ENCODE measurements at regions not wholly inside any gene's neighbourhood (a gene's known extent, or its start where the extent isn't known, plus 50 kb on each side); places are given as distances from the start of the nearest gene placed in this dataset.
"Not testable (repeated sequence)": the region's sequence is repeated elsewhere in the genome, so short reads cannot be mapped to it uniquely, and the experiment has no call there.

DNA sequence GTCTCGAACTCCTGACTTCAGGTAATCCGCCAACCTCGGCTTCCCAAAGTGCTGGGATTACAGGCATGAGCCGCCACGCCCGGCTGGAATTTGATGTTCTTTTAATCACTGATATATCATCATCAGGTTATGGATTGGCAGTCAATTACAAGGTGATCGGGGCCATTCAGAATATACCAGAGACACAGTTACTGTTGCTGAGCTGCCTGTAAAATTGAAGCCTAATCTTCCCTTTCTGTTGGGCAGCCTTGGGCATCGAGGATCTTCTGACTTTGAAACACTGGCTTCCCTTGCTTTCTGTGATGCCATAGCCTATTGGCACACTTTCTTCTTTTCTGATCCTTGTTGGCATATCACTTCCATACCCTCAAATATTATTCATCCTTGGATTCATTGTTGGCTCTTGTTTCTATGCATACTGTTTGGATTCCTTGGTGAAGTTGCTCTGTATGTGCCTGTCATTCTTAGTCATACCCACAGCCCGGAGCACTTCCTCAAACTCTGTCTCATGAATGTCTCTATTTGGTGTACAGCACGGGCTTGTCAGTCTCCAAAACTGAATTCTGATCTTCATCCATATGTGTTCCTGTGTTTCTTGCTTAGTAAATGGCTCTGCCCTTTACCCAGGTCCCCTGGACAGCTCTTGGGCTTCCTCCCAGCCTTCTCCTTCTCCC is 85.6 kb upstream of the CRYM start:
- not testable (repeated sequence) for DNase-seq (ENCODE audit: low spot score)

DNA sequence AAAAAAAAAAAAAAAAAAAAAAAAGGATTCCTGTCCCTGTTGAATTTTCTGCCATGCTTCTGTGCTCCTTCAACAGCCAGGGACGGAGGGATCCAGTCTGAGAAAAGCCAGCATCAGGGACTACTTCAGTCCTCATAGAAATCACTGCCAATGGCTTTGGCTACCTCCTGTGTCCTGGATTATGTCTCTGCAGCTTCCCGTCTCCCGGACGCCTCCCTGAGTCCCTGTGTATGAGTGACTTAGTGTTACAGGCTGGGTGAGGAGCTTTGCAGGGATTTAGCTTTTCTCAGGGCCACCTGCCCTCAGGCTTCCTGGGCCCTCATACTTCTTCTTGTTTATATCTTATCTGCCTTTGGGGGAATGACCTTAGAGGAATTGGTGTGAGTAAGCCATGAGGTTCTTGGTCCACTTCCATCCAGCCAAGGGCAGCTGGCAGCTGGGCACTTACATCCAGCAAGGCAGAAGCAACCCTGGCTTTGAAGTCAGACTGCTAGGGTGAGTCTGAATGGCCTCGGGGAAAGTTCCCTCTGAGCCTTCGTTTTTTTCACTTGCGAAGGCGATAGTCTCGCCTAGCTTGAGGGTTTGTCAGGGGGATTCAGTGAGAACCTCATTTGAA is 83.6 kb upstream of the CRYM start:
- peak; percentile 16 for DNase-seq (ENCODE audit: low spot score)

DNA sequence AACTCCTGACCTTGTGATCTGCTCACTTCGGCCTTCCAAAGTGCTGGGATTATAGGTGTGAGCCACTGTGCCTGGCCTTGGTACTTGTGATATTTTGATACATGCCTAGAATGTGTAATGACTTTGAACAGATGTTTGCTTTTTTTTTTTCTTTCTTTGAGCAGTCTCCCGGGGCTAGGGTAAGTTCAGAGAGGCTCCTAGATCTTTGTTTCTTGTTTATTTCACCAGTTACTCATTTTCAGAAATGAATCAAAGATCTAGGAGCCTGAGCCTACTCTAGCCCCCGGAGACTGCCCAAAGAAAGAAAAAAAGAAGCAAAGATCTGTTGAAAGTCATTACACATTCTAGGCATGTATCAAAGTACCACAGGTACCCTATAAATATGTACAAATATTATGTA is 83.0 kb upstream of the CRYM start:
- DNase-seq (ENCODE audit: low spot score) = not testable (repeated sequence)

DNA sequence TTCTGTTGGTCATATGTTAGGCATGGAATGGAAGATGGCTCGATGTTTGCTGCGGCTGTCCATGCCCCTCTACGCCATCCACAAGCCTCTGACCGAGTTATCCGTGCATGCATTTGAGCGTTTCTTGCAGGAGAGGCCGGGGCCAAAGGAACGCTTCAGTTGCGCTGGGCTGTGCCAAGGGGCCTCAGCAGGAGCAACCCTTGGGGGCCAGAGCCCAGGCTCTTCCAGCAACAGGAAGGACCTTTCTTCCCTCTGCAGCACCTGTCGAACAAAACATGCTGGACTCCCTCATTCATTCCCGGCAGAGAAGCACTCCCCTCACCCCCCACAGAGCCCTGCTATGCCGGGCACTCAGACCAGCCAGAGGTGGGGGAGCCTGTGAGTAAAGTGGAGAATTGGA is 81.4 kb upstream of the CRYM start:
- DNase-seq (ENCODE audit: low spot score) = not testable (repeated sequence)

DNA sequence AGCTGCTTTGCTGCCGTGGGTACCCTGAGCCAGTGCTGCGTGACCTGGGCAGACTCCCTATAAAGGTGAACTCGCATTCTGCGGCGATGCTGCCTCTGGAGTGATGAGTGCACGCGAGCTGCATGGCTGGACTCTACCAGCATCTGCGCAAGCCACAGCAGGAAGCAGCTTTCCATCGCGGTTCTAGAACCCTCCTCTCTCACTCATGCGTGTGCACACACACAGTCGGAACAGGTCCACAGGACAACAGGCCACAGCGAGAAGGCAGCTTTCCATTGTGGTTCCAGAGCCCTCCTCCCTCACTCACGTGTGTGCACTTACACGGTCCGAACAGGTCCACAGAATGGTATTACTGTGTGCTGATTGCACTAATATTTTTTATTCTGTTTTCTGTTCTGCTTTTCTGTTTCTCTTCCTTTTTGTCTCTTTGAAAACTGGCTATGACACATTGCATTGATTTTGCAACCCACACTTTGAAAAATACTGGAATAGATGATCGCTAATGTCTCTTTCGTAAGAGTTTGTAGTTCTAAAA is 80.2 kb upstream of the CRYM start:
- not testable (repeated sequence) for DNase-seq (ENCODE audit: low spot score)

DNA sequence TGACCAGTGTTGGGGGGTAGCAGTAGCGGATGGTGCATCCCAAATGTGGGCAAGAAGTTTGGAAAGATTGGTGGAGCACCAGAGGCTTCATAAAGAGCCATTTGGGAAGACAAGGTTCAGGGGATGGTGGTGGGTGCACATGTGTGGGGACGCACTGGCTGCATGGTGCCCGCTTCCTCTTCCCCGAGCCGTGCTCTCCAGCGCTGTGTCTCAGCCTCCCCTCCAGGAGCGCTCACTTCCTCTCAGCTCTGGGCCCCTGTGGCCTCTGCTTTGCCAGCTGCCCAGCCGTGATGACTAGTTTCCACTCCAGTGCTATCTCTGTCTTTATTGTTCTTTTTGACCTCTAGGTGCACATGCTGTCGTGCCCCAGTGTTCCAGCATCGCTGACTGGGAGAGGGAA is 78.2 kb upstream of the CRYM start:
- DNase-seq (ENCODE audit: low spot score) = not testable (repeated sequence)

DNA sequence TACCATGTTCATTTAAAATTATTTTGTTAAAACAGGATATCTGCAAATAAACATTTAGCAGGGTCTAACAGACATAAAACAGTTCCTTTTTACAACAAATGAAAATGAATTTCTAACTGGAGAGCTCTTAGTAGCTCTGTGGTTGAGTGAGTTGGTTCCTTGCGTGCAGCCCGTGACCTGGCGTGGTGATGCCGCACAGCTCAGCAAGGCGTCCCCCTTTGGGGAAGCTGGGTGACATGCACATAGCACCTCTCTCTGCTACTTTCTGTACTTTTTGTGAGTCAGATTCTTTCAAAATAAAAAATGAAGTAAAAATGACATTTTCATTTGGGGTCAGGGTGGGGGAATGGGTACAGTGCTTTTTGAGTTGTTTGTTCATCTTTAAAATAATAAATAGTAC is 73.3 kb upstream of the CRYM start:
- DNase-seq (ENCODE audit: low spot score) = not testable (repeated sequence)

DNA sequence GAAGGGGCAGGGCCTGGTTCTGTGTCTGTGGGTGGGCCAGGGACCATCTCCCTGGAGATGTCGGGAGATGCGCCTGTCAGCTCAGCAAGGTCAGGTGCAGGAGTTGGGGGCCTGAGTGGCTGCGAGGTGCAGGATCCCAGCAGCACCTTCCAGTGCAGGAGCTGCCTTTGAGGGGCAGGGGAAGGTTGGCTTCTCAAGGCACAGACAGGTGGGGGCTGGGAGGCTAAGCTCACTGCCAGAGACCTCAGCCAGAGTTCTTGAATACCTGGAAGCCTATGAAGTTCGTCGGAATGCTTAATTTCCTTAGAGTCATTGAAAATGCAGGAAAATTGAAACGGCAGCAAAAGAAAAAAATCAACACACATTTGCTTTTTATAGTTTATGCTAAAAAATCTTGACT is 72.8 kb upstream of the CRYM start:
- not testable (repeated sequence) for DNase-seq (ENCODE audit: low spot score)

DNA sequence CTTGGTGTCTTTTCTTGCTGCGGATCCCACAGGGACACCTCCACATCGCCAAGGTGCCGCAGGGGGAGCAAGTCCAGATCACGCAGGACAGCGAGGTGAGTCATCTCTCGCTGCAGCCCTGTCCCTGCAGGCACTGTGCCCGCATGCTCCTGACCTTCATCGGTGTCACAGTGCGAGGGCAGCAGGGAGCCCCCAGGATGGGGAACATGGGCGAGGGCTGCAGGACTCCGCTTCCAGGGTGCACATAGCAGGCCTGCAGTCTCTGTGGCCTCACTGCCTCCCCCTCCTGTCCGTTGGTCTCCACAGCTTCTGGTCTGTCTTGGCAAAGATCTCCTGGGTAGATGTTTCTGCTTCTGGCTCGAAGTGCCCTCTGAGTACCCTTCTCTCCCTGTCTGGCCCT is 71.2 kb upstream of the CRYM start:
- DNase-seq (ENCODE audit: low spot score) = not testable (repeated sequence)

DNA sequence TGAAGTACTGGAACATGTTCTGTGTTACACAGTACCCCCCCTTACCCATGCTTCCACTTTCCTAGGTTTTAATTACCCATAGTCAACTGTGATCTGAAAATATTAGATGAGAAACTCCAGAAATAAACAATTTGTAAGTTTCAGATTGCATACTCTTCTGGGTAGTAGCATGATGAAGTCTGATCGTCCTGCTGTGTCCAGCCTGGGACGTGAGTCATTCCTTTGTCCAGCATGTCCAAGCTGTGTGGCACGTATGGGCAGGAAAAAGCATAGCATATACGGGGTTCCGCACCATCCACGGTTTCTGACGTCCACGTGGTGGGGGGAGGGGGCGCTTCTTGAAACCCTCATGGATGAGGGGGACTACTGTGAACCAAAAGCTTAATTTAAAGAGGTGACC is 70.7 kb upstream of the CRYM start:
- DNase-seq (ENCODE audit: low spot score) = peak; percentile 21

DNA sequence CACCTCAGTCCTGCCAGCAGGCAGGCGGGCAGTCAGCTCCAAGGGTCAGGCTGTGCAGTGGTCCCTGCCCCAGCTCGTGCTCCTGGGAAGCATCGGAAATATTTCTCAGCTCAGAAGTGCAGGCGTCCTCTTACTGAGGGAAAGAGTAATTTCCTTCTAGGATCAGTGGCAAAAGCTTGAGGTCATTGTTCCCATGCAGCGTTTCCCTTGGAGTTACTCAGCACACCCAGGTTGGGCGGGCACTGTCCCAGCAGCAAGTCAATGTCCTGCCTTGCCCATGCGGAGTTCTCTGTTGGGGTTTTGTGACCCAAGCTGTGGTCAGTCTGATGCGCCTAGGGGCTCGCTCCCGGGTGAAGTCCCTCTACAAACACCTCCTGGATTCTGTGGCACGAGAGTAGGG is 69.4 kb upstream of the CRYM start:
- not testable (repeated sequence) for DNase-seq (ENCODE audit: low spot score)

DNA sequence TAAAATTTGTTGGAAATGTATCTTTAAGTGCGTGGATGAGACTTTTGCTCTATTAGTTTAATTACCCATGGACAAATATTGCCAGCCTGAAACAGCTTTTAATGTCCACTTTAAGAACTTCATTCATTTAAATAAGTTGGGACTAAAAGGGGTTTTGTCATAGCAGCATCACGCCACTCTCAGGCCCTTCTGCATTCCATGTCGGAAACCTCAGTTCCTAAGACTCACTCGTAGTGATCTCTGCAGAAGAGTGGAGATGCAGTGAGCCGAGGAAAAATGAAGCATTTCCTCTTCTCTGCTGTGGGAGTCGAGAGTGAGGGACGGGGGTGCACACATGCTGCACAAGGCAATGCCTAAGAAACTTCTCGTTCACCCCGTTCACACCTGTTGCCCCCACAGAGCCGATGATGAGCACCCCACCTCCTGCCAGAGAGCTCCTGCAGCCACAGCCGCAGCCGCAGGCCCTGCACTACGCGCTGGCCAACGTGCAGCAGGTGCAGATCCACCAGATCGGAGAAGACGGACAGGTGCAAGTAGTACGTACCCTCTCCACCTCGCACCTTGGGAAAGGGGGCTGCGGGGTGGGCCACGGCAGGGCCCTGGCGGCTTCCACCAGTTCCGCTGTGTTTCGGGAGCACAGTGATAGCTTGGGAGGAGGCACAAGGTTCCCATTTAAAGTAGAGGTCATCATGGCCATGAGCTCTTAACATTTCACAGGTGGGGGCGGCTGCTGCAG is 68.8 kb upstream of the CRYM start:
- not testable (repeated sequence) for DNase-seq (ENCODE audit: low spot score)

DNA sequence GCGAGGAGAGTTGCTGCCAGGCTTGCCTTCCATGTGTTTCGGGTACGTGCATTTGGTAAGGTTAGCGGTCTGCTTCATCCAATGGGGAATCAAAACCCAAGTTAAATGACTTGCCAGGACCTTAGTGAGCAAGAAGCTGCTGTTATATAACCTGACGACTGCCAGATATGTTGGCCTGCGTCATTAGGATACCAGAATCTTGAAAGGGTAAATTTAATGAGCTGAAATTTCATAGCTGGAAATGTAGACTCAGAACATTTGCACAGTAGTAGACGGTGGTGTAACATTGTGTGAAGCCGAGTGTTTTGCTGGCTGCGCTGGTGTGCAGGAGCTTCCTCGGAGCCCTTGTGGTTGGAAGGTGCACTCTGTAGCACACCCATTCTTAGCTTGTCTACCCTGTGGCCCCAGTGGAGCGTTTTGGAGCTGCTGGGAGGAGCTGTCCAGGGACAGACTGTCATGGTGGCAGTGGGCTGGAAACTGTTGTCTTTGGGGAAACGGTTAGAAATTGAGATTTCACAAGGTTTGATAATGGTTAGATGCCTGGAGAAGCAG is 66.3 kb upstream of the CRYM start:
- DNase-seq (ENCODE audit: low spot score) = not testable (repeated sequence)

DNA sequence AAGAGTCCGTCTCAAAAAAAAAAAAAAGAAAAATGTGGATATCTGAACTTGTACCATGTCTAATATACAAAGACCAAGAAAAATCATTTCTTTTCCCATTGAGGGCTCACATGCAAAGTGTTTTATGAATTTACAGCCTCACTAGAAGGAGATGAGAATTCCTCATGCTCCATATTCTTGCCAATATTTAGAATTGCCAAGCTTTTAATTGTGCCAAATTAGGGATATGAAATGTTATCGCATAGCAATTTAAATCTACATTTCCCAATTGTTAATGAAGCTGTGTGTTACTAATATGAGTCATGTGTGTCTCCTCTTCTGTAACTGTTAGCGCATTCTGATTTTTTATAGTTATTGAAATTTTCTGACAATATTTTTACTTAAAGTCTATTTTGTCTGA is 63.0 kb upstream of the CRYM start:
- DNase-seq (ENCODE audit: low spot score) = no peak

DNA sequence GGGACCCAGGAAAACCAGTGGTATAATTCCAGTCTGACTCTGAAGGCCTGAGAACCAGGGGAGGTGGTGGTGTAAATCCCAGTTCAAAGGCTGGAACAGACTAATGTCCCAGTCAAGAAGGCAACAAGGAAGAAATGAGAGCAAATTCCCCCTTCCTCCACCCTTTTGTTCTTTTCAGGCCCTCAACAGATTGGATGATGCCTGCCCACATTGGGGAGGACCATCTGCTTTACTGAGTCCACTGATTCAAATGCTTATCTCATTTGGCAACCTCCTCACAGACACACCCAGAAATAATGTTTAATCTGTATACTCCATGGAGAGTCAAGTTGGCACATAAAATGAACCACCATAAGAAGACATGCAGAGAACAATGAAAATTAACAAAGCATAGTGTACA is 61.9 kb upstream of the CRYM start:
- no peak for DNase-seq (ENCODE audit: low spot score)

DNA sequence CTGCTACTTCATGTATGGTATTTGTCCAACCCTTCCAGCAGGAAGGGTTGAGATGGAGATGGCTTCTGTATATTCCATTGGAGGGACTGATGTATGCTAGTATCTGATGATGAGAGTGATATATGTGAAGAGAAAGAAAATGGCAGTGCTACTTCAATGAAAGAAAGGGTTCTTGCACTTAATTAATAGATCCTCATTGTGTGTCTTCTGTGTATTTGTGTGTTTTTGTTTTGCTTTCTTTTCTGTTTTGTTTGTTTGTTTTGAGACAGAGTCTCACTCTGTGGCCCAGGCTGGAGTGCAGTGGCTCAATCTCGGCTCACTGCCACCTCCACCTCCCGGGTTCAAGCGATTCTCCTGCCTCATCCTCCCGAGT is 61.2 kb upstream of the CRYM start:
- DNase-seq (ENCODE audit: low spot score) = no peak

DNA sequence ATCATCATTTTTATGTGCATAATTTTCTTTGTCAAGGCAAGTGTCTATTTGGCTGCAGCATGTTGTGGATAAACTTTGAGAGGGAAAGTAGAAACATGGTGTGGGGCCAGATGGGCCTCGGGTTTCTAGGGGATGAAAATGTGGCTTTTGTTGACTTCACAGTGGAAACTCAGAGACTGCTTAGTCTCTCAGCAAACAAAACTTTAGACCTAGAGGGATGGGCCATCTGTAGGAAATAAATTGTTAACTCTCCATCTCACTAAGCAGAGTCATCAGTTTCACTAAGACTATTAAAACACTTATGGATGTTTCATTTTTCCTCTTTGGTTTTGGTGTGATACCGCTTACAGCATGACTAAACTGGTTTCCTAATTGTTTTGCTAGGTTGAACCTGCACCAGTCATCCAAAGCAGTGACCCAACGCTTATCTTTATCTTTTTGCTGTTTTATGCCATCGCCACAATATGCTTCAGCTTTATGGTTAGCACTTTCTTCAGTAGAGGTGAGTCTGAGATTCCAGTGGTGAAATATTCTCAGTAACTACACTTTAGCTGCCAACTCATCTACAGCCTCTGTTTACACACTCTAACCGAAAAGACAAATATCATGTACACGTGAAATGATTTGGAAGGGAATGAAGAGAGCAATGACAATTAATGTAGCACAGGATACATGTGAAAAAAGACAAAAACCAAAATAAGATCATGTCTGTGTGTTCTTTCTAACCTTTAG is 60.6 kb upstream of the CRYM start:
- DNase-seq (ENCODE audit: low spot score) = no peak

DNA sequence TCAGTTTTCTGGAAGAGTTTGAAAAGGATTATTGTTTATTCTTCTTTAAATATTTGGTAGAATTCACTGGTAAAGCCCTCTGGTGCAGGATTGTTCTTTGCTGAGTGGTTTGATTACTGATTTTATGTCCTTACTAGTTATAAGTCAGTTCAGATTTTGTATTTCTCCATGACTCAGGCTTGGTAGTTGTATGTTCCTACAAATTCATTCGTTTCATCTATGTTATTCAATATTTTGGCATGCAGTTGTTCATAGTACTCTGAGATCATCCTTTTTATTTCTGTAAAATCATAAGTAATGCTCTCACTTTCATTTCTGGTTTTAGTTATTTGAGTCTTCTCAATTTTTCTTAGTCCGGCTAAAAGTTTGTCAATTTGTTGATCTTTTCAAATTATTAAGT is 58.1 kb upstream of the CRYM start:
- DNase-seq (ENCODE audit: low spot score) = no peak

DNA sequence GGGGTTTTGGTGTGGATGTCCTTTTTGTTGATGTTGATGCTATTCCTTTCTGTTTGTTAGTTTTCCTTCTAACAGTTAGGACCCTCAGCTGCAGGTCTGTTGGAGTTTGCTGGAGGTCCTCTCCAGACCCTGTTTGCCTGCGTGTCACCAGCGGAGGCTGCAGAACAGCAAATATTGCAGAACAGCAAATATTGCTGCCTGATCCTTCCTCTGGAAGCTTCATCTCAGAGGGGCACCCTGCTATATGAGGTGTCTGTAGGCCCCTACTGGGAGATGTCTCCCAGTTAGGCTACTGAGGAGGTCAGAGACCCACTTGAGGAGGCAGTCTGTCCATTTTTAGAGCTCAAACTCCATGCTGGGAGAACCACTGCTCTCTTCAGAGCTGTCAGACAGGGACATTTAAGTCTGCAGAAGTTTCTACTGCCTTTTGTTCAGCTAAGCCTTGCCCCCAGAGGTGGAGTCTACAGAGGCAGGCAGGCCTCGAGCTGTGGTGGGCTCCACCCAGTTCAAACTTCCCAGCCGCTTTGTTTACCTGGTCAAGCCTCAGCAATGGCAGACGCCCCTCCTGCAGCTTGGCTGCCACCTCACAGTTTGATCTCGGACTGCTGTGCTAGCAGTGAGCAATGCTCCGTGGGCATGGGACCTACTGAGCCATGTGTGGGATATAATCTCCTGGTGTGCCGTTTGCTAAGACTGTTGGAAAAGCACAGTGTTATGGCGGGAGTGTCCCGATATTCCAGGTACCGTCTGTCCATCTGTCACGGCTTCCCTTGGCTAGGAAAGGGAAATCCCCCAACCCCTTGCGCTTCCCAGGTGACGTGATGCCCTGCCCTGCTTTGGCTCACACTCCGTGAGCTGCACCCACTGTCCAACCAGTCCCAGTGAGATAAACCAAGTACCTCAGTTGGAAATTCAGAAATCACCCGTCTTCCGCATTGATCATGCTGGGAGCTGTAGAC is 56.4 kb upstream of the CRYM start:
- DNase-seq (ENCODE audit: low spot score) = not testable (repeated sequence)

DNA sequence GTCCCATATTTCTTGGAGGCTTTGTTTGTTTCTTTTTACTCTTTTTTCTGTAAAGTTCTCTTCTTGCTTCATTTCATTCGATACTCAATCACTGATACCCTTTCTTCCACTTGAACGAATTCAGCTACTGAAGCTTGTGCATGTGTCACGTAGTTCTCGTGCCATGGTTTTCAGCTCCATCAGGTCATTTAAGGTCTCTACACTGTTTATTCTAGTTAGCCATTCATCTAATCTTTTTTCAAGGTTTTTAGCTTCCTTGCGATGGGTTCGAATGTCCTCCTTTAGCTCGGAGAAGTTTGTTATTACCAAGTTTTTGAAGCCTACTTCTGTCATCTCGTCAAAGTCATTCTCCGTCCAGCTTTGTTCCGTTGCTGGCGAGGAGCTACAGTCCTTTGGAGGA is 55.6 kb upstream of the CRYM start:
- DNase-seq (ENCODE audit: low spot score) = not testable (repeated sequence)
